Activated CD4-positive, alpha-beta T cell treated with anti-CD3 and anti-CD28 coated beads, Interleukin-2, Interleukin-6, amounts not matched to agents 100 ng/mL and 50 ng/mL, durations not matched to agents 16 hours and 8 hours (primary cell): ENCODE measurements at regions not wholly inside any gene's neighbourhood (a gene's known extent, or its start where the extent isn't known, plus 50 kb on each side); places are given as distances from the start of the nearest gene placed in this dataset.

ENCODE experiments used
- DNase-seq: peaks from one replicate; pipeline ENCODE4 v3.0.0-alpha.2; 2020

GRCh38 chr16:89043636-89044417, 49.8 kb upstream of the ACSF3 start:
- no peak for DNase-seq
